K562 (cell line): ENCODE measurements at regions not wholly inside any gene's neighbourhood (a gene's known extent, or its start where the extent isn't known, plus 50 kb on each side); places are given as distances from the start of the nearest gene placed in this dataset.

Experiments
- BRF1 ChIP-seq: IDR thresholded peaks from 3 replicates; pipeline ENCODE4 v1.6.1; 2011; ENCODE audit warnings: borderline replicate concordance, mild to moderate bottlenecking; ENCODE audit not compliant: insufficient read length; ENCODE audit errors: extremely low read depth
- ERF ChIP-seq: fragments of 450-650 bp; formaldehyde crosslinking; IDR thresholded peaks from 2 replicates; pipeline ENCODE4 v1.4.0; 2020; ENCODE audit warnings: mild to moderate bottlenecking, mixed read lengths
- NR2C1 ChIP-seq, 2 experiments: fragments of 450-650 bp; IDR thresholded peaks; 2 replicates each; pipeline ENCODE4 v1.6.1; 2017; ENCODE audit warnings: mild to moderate bottlenecking in 2 of 2, antibody characterized with exemption in 1 of 2, inconsistent platforms in 1 of 2, missing compliant biosample characterization in 1 of 2, missing genetic modification characterization in 1 of 2
- USF1 ChIP-seq: sonication (generic); formaldehyde crosslinking; IDR thresholded peaks from 2 replicates; pipeline ENCODE4 v1.9.0; 2022; ENCODE audit warnings: mild to moderate bottlenecking, missing genetic modification reagents
- ZNF407 ChIP-seq: fragments of 450-650 bp; IDR thresholded peaks from 2 replicates; pipeline ENCODE4 v1.6.1; 2016; ENCODE audit warnings: low read depth

DNA sequence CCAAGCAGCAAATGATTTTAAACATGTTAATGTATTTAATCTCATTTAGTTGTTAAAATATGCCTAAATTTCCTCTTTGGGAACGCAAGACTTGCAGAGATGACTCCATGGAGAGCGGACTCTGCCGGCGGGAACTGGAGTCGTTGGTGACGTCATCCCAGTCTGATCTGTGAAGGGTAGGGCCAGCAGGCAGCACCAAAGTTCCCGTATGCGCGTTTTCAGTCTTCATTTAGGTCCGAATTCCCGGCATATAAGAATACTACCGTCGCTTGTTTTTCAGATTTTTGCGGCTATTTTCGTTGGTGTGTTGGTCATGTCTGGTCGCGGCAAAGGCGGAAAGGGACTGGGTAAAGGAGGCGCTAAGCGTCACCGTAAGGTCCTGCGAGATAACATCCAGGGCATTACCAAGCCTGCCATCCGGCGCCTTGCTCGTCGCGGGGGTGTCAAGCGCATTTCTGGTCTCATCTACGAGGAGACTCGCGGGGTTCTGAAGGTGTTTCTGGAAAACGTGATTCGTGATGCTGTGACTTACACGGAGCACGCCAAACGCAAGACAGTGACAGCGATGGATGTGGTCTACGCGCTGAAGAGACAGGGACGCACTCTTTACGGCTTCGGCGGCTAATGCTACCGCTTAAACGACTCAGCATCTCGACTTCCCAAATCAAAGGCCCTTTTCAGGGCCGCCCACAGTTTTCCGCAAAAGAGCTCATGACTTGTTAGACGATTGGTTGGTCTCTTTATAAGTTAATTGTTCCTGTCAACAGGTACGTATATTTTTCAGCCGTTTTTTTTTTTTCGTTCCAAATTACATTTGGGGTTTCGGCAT is 117.3 kb downstream of the HFE start (continued):
- TF ChIP-seq BRF1 (no peak), ERF (peak; percentile 55), NR2C1 (IDR thresholded peaks at IDR 0.05) (0 out of 2 replicates have a peak, but pooled peaks have one; percentile 10), NR2C1 (tag; IDR thresholded peaks at IDR 0.05) (peak; percentile 41), ZNF407 (peak; percentile 57; the same call in 1 of the 2 replicates), USF1 (CRISPR knock-in tag) (no peak; the same call in 1 of the 2 replicates)
